Upper lobe of right lung (tissue), 1 donor: ENCODE measurements at regions not wholly inside any gene's neighbourhood (a gene's known extent, or its start where the extent isn't known, plus 50 kb on each side); places are given as distances from the start of the nearest gene placed in this dataset.
"Not testable (repeated sequence)": the region's sequence is repeated elsewhere in the genome, so short reads cannot be mapped to it uniquely, and the experiment has no call there.

Source experiments
- ATAC-seq: fragments of 200-7000 bp; cut with Tn5 transposase; one replicate; pipeline ENCODE4 v1.9.1; 2020; ENCODE audit warnings: mild to moderate bottlenecking, moderate library complexity
- DNase-seq: peaks from one replicate; pipeline ENCODE4 v3.0.0-alpha.2; 2020
- H3K27ac ChIP-seq: fragments of 200-600 bp; one replicate; pipeline ENCODE4 v1.8.0; 2022
- H3K27me3 ChIP-seq: fragments of 200-600 bp; one replicate; pipeline ENCODE4 v1.8.0; 2022; ENCODE audit warnings: mild to moderate bottlenecking
- H3K36me3 ChIP-seq: fragments of 200-600 bp; one replicate; pipeline ENCODE4 v1.8.0; 2022
- H3K4me1 ChIP-seq: fragments of 200-600 bp; one replicate; pipeline ENCODE4 v1.8.0; 2022
- H3K4me3 ChIP-seq: fragments of 200-600 bp; one replicate; pipeline ENCODE4 v1.8.0; 2022; ENCODE audit warnings: mild to moderate bottlenecking
- H3K9me3 ChIP-seq: fragments of 200-600 bp; one replicate; pipeline ENCODE4 v1.8.0; 2022
- intact Hi-C: fragments of 100-400 bp; cut with DNase I; formaldehyde crosslinking; loops from one replicate; pipeline ENCODE4 v1.11.0; 2022
- TF ChIP-seq, protein P1 (sequence below): fragments of 200-600 bp; IDR thresholded peaks from one replicate; pipeline ENCODE4 v1.8.0; 2022; ENCODE audit warnings: antibody characterized with exemption
- donor health status: DM: no; HTN: yes; CAD: no; lungs with severe emphysema.

DNA sequence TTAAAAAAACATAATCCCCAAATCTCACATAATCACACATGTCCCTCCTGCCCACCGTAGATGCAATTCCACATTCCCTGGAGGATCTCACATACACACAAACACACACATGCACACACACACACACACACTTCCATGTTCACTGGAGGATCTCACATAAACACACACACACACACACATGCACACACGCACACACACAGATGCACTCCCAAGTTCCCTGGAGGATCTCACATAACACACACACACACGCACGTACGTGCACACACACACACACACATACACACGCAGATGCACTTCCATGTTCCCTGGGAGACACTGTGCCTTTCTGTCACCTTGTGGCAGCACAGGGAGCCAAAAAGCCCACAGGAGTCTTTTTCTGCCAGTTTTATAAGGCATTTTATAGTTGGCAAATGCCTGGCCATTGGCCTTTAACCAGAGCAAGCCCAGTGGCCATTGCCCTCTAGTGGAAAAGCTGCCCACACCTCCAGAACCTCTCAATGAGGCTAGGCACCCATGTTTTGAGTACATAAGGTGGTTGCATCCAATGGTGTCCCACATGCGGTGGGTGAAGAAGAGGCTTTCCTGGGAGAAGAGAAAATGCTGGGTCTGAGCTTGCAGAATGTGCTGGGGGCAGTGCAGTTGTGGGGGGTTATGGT, 115.4 kb upstream of the ACBD5 start:
- Histone ChIP-seq H3K27ac (no peak overlapping the region), H3K36me3 (no peaks in the 10 kb centered on the region), H3K4me3 (no peak overlapping the region), H3K4me1 (no peaks in the 10 kb centered on the region), H3K27me3 (peaks cover 13% of the 10 kb centered on the region), H3K9me3 (no peaks in the 10 kb centered on the region)
- no peak for ATAC-seq
- intact Hi-C loops = no loop called here
- TF ChIP-seq, protein P1, sequence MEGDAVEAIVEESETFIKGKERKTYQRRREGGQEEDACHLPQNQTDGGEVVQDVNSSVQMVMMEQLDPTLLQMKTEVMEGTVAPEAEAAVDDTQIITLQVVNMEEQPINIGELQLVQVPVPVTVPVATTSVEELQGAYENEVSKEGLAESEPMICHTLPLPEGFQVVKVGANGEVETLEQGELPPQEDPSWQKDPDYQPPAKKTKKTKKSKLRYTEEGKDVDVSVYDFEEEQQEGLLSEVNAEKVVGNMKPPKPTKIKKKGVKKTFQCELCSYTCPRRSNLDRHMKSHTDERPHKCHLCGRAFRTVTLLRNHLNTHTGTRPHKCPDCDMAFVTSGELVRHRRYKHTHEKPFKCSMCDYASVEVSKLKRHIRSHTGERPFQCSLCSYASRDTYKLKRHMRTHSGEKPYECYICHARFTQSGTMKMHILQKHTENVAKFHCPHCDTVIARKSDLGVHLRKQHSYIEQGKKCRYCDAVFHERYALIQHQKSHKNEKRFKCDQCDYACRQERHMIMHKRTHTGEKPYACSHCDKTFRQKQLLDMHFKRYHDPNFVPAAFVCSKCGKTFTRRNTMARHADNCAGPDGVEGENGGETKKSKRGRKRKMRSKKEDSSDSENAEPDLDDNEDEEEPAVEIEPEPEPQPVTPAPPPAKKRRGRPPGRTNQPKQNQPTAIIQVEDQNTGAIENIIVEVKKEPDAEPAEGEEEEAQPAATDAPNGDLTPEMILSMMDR = no peak
- no peak for DNase-seq

DNA sequence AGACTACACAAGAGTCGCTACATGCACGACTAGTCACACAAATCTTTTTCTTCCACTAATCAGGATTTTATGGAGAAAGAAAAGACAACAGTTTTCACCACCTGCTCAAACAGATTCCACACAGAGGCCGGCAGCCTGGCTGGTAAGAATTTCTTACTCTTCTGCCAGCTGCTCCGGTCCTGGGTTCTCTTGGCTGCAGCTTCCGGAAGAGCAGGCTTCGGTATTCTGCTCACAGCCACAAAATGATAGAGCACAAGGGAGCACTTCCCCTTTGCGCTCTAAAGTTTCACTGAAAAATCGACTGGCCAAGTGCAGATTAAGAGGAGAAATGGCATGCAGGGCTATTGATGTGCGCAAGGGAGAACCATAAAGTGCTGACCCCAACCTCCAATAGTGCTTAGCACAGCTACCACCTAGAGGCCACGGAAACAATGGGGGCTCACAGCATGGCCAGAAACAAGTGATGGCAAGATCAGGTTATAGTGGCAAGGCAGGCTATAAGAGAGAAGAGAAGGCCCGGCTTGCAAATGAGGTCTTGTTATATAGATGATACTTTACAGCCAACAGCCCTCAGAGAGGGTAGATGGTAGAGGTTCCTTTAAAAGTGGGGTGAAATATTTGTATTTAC, 114.2 kb upstream of the ACBD5 start:
- H3K9me3 ChIP-seq, DNase-seq, H3K4me1 ChIP-seq, H3K27ac ChIP-seq, H3K36me3 ChIP-seq, intact Hi-C loops, H3K4me3 ChIP-seq: not testable (repeated sequence)
- peaks cover 17% of the 10 kb centered on the region for H3K27me3 ChIP-seq
- peak; percentile 78 for ATAC-seq

DNA sequence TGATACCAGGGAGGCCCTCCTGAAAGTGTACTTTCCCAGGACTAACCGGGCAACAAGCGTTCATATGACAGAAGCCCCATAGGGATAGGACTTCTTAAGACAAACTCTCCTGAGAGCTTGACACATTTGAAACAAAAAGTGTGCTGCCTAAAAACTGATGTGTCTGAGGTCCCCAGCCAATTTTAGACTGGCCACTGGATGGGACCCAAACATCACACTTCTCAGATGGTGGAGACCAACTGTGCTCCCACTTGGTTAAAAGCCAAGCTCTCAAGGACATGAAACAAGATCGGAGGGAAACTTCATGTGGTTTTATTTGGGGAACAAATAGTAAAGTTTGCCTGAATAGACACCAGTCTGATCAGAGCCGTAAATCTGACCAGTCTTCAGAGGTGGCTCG, 113.5 kb upstream of the ACBD5 start:
- H3K27ac ChIP-seq, H3K9me3 ChIP-seq, H3K4me1 ChIP-seq, DNase-seq, ATAC-seq, H3K4me3 ChIP-seq, H3K36me3 ChIP-seq, intact Hi-C loops: not testable (repeated sequence)
- H3K27me3 ChIP-seq = peaks cover 21% of the 10 kb centered on the region

DNA sequence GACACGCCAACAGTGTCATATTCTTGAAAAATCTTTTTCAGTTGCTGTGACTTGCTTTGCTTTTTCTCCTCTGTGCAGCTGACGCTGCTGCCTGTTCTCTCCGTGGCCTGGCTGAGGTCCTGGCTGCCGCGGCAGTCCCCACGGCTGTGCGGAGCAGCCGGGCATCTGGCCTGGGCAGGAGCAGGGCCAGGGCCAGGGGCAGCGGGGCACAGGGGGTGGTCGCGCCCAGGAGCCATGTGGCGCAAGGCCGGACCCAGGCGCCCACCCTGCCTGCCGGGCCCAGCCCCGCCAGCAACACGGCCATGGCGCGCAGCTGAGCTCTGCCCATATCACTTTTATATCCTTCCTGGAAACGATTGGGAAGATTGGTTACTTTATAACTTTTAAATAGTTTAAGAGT, 109.4 kb upstream of the ACBD5 start:
- no peak overlapping the region for H3K27ac ChIP-seq
- TF ChIP-seq, protein P1 = no peak
- intact Hi-C loops = no loop called here
- DNase-seq (no peak), ATAC-seq (no peak)
- no peak overlapping the region for H3K4me3 ChIP-seq
- H3K9me3 ChIP-seq = no peaks in the 10 kb centered on the region
- no peaks in the 10 kb centered on the region for H3K36me3 ChIP-seq
- peaks cover 23% of the 10 kb centered on the region for H3K27me3 ChIP-seq
- no peaks in the 10 kb centered on the region for H3K4me1 ChIP-seq

DNA sequence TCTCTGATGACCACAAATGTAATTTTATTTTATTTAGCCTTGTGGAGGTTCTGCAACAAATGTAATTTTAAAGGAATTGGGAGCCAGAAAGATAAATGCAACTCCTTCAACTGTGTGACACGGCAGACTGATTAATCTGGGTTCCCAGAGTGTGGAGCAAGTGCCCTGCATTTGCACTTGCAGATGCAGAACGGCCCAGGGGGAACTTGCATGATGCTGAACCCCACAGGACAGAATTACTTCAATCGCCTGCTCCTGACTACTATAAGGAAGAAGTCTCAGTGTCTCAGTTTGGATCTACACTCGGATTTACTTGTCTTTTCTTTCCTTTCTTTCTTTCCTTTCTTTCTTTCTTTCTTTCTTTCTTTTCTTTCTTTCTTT, 107.2 kb upstream of the ACBD5 start:
- H3K27ac ChIP-seq, H3K4me3 ChIP-seq, ATAC-seq, H3K4me1 ChIP-seq, H3K36me3 ChIP-seq, intact Hi-C loops, H3K9me3 ChIP-seq, DNase-seq: not testable (repeated sequence)
- peaks cover 20% of the 10 kb centered on the region for H3K27me3 ChIP-seq

DNA sequence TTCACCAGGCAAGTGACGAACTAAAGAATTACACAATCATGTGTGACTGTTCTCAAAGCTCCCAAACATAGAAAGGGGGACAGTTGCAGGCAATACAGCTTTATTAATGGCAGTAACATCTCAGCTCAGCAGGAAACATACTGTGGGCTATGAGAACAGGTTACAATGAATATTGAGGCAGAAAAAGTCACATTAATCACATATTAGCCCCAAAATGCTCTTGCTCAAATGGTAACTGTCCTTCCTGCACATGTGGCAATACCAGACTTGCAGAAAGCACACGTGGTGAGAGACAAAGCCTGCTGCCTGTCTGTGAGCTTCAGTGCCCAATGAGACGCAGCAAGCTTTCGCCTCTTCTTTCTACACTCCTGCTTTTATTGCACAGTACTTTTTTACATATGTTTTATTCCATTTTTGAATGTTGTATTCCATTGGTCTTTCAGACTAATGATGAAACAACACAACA, 104.9 kb upstream of the ACBD5 start:
- H3K4me1 ChIP-seq = no peaks in the 10 kb centered on the region
- no peak overlapping the region for H3K27ac ChIP-seq
- H3K36me3 ChIP-seq = no peaks in the 10 kb centered on the region
- DNase-seq (no peak), ATAC-seq (no peak)
- intact Hi-C loops = no loop called here
- H3K27me3 ChIP-seq = peaks cover 10% of the 10 kb centered on the region
- no peak overlapping the region for H3K4me3 ChIP-seq
- TF ChIP-seq, protein P1 = no peak
- H3K9me3 ChIP-seq = no peaks in the 10 kb centered on the region

DNA sequence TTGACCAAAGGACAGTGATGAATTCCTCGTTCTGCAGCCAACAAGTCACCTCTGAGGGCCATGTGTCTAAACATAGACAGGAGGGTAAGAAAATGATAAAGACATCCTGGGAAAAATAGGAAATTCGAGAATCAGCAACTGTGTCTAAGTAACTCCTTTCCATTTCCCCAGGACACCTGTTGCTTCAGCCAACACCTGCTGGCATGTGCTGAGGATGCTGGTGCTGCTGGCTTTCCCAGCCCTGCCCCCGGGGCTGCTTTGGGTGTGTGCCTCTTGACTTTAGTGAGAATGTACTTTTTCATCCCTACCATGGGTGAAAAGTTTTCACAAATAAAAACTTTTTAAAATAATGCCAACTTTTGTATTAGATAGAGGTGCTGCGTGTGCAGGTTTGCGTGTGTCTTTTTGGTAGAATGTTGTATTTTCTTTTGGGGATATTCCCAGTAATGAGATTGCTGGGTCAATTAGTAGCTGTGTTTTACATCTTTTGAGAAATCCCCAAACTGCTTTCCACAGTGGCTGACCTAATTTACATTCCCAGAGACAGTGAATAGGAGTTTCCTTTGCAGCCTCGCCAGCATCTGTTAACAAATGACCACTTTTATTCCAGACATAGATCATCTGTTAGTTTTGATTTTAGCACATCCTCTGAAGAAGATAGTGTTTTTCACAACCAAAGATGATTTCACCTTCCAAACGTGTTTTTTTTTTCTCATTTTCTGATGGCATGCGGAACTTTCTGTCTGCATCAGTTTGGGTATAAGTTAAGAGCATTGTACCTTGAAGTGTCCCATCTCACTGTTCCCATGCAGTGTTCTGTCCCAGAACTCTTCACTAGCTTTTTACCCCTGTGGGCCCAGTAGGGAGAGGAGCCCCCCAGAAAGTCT, 104.2 kb upstream of the ACBD5 start:
- Histone ChIP-seq H3K4me3 (no peak overlapping the region), H3K9me3 (no peaks in the 10 kb centered on the region), H3K36me3 (no peaks in the 10 kb centered on the region), H3K27ac (no peak overlapping the region), H3K4me1 (no peaks in the 10 kb centered on the region), H3K27me3 (peaks cover 7% of the 10 kb centered on the region)
- TF ChIP-seq, protein P1 = no peak
- no peak for DNase-seq
- ATAC-seq = no peak
- intact Hi-C loops = no loop called here
